Sigmoid colon (tissue), 6 donors: ENCODE measurements at regions not wholly inside any gene's neighbourhood (a gene's known extent, or its start where the extent isn't known, plus 50 kb on each side); places are given as distances from the start of the nearest gene placed in this dataset.

ENCODE experiments used
- DNase-seq: peaks from one replicate; pipeline ENCODE4 v3.0.0-alpha.2; 2019
- H3K27ac ChIP-seq, 4 donors: fragments of 200-600 bp; sonication (generic); one replicate each; pipeline ENCODE4 v1.5.1; 2016 to 2019; ENCODE audit warnings: mild to moderate bottlenecking in 1 of 4
- H3K27me3 ChIP-seq, 3 donors: fragments of 200-600 bp; sonication (generic); one replicate each; pipeline ENCODE4 v1.5.1; 2019; ENCODE audit warnings: mild to moderate bottlenecking in 1 of 3
- H3K36me3 ChIP-seq, 4 donors: fragments of 200-600 bp; sonication (generic); one replicate each; pipeline ENCODE4 v1.5.1; 2016 to 2019
- H3K4me1 ChIP-seq, 4 donors: fragments of 200-600 bp; sonication (generic); one replicate each; pipeline ENCODE4 v1.5.1; 2017 to 2019
- H3K4me3 ChIP-seq, 4 donors: fragments of 200-600 bp; sonication (generic); one replicate each; pipeline ENCODE4 v1.5.1; 2017 to 2019; ENCODE audit warnings: mild to moderate bottlenecking in 2 of 4, moderate library complexity in 1 of 4
- H3K9me3 ChIP-seq, 4 donors: fragments of 200-600 bp in 3 of 4; sonication (generic) in 3 of 4; one replicate each; pipeline versions ENCODE4 v1.5.1 to v1.6.1; 2013 to 2019
- CTCF ChIP-seq, 4 experiments: fragments of 450-650 bp in 3 of 4; fragments of 200-600 bp in 1 of 4; IDR thresholded peaks; one replicate each; pipeline ENCODE4 v1.5.1; 2016 to 2019; ENCODE audit warnings: antibody characterized with exemption in 4 of 4, mild to moderate bottlenecking in 3 of 4, moderate library complexity in 2 of 4
- EP300 ChIP-seq, 4 donors: sonication (generic); formaldehyde crosslinking; IDR thresholded peaks; one replicate each; pipeline ENCODE4 v1.6.1; 2017; ENCODE audit warnings: antibody characterized with exemption in 4 of 4
- POLR2A ChIP-seq, 2 donors: fragments of 450-650 bp; IDR thresholded peaks; one replicate each; pipeline ENCODE4 v1.6.1; 2016; ENCODE audit warnings: antibody characterized with exemption in 2 of 2, mild to moderate bottlenecking in 2 of 2, moderate library complexity in 2 of 2
- POLR2AphosphoS5 ChIP-seq, 4 donors: sonication (generic); formaldehyde crosslinking; IDR thresholded peaks; one replicate each; pipeline ENCODE4 v1.6.1; 2017; ENCODE audit warnings: antibody characterized with exemption in 4 of 4
- WGBS, 2 donors: extraction: QIAGEN DNeasy Blood & Tissue Kit; methylation state at CpG; one replicate each; pipeline ENCODE4 v1.1.7; 2013; 5-methylcytosine and 5-hydroxymethylcytosine counted together
- intact Hi-C: fragments of 100-400 bp; cut with DNase I; formaldehyde crosslinking; loops from one replicate; pipeline ENCODE4 v1.15.1; 2023
- donor health status: healthy with polysubstance abuse.
- donor health status: healthy.

- 53 to 88% methylated on average over 1 of the region's 1 CpG for WGBS, 2 donors
- Histone ChIP-seq H3K27me3 (no peaks in the 10 kb centered on the region), H3K27ac (no peak overlapping the region), H3K36me3 (no peaks in the 10 kb centered on the region), H3K9me3 (no peaks in the 10 kb centered on the region), H3K4me3 (no peak overlapping the region), H3K4me1 (peaks cover 0 to 11% (median 8%) of the 10 kb centered on the region in 4 donors)
- TF ChIP-seq CTCF (IDR thresholded peaks at IDR 0.05) (no peak), EP300 (IDR thresholded peaks at IDR 0.05) (no peak), POLR2AphosphoS5 (IDR thresholded peaks at IDR 0.05) (no peak), POLR2A (IDR thresholded peaks at IDR 0.05) (no peak)
- intact Hi-C loops = no loop called here
- DNase-seq = no peak
These were observed 114.5 kb downstream of the EDN1 start for GRCh38 chr6:12404651-12405050.

DNA sequence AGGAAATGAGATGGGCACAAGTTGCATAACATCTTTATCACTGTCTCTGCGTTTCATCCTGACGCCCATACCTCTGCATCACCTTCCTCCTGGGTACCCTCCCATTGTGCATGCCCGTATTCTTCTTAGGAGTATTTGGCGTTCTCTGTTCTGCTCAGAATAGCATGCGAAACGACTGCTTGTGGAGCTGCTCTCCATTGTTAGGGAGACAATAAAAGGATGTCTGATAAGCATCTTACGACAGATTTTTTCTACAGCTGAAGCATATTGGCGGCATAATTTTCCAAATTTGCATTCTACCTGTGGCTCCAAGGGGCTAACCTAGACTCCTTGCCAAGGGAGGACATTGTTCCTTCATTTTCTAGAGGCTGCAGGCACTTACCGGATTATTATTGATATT lies 118.6 kb downstream of the EDN1 start:
- no peak for DNase-seq
- H3K27ac ChIP-seq = no peak overlapping the region
- H3K4me3 ChIP-seq = no peak overlapping the region
- 81 to 83% methylated on average over 9 of the region's 9 CpGs for WGBS, 2 donors
- H3K36me3 ChIP-seq = no peaks in the 10 kb centered on the region
- H3K9me3 ChIP-seq = no peaks in the 10 kb centered on the region
- peaks cover 0 to 6% (median 0%) of the 10 kb centered on the region in 4 donors for H3K4me1 ChIP-seq
- TF ChIP-seq POLR2A (IDR thresholded peaks at IDR 0.05) = no peak
- intact Hi-C loops = no loop called here
- H3K27me3 ChIP-seq = no peaks in the 10 kb centered on the region

GRCh38 chr6:12410946-12411345 lies 120.8 kb downstream of the EDN1 start:
- Histone ChIP-seq H3K27me3 (no peaks in the 10 kb centered on the region), H3K4me1 (peaks cover 0 to 9% (median 2%) of the 10 kb centered on the region in 4 donors), H3K9me3 (no peaks in the 10 kb centered on the region), H3K4me3 (no peak overlapping the region), H3K36me3 (no peaks in the 10 kb centered on the region), H3K27ac (no peak overlapping the region)
- intact Hi-C loops = no loop called here
- TF ChIP-seq POLR2A (IDR thresholded peaks at IDR 0.05) (no peak), CTCF (IDR thresholded peaks at IDR 0.05) (no peak), POLR2AphosphoS5 (IDR thresholded peaks at IDR 0.05) (no peak), EP300 (IDR thresholded peaks at IDR 0.05) (no peak)
- WGBS, 2 donors = 75 to 89% methylated on average over 4 of the region's 4 CpGs
- DNase-seq = no peak

- Histone ChIP-seq H3K27me3 (no peaks in the 10 kb centered on the region), H3K36me3 (no peaks in the 10 kb centered on the region), H3K4me1 (peaks cover 0 to 15% (median 2%) of the 10 kb centered on the region in 4 donors), H3K9me3 (no peaks in the 10 kb centered on the region), H3K27ac (no peak overlapping the region), H3K4me3 (no peak overlapping the region)
- intact Hi-C loops = no loop called here
- TF ChIP-seq EP300 (IDR thresholded peaks at IDR 0.05) (no peak), CTCF (IDR thresholded peaks at IDR 0.05) (no peak), POLR2A (IDR thresholded peaks at IDR 0.05) (no peak), POLR2AphosphoS5 (IDR thresholded peaks at IDR 0.05) (no peak)
- WGBS, 2 donors = 97 to 98% methylated on average over 4 of the region's 4 CpGs
- no peak for DNase-seq
These were observed 124.0 kb downstream of the EDN1 start for GRCh38 chr6:12414096-12414675.

GRCh38 chr6:12415980-12416598 lies 125.9 kb downstream of the EDN1 start:
- WGBS, 2 donors = 70 to 76% methylated on average over 2 of the region's 2 CpGs
- DNase-seq = no peak
- TF ChIP-seq POLR2A (IDR thresholded peaks at IDR 0.05) (no peak), EP300 (IDR thresholded peaks at IDR 0.05) (no peak), POLR2AphosphoS5 (IDR thresholded peaks at IDR 0.05) (no peak), CTCF (IDR thresholded peaks at IDR 0.05) (no peak)
- Histone ChIP-seq H3K4me3 (no peak overlapping the region), H3K4me1 (peaks cover 0 to 15% (median 2%) of the 10 kb centered on the region in 4 donors), H3K36me3 (no peaks in the 10 kb centered on the region), H3K27me3 (no peaks in the 10 kb centered on the region), H3K27ac (peak overlapping the region in 1 of 4 donors; percentile 43), H3K9me3 (no peaks in the 10 kb centered on the region)
- intact Hi-C loops = no loop called here
